NCI-H526 (cell line): ENCODE measurements at regions not wholly inside any gene's neighbourhood (a gene's known extent, or its start where the extent isn't known, plus 50 kb on each side); places are given as distances from the start of the nearest gene placed in this dataset.

Experiments used
- DNase-seq, 2 experiments: peaks; one replicate each; lab custom pipeline; 2025; lab: John Stamatoyannopoulos, UW

GRCh38 chr2:510839-511238, 166.4 kb downstream of the TMEM18 start:
- DNase-seq: no peak

DNA sequence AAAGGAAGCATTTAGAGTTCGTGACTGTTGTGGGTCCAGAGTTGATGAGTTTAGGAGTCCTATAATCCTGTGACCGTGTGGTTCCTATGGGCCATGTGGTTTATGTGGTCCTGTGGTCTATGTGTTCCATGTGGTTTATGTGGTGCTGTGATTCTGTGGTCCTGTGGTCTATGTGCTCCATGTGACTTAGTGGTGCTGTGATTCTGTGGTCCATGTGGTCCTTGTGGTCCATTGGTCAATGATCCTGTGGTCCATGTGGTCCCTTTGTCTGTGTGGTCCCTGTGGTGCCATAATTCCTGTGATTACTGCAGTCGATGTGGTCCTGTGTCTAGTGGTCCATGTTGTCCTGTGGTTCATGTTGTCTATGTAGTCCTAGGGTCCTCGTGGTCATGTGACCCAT, 167.3 kb downstream of the TMEM18 start:
- no peak for DNase-seq

GRCh38 chr2:508121-508520, 169.1 kb downstream of the TMEM18 start:
- no peak for DNase-seq

DNA sequence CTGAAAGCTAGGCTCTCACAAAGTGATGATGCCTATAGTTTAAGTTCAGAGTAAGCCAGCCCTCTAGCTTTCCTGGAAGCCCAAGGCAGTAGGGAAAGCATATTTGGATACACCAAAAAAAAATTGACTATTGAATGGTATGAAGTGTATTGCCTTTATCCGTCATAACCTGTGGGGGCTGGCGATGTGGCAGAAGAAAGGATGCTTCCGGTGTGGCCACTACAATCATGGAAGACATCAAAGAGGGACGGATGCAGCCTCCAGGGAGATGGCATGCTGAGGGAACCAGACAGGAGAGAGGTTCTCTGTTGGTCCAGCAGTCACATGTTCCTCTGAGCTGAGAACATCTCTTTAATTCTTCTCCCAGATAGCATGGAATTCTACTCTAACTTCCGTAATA, 170.3 kb downstream of the TMEM18 start:
- DNase-seq: no peak

DNA sequence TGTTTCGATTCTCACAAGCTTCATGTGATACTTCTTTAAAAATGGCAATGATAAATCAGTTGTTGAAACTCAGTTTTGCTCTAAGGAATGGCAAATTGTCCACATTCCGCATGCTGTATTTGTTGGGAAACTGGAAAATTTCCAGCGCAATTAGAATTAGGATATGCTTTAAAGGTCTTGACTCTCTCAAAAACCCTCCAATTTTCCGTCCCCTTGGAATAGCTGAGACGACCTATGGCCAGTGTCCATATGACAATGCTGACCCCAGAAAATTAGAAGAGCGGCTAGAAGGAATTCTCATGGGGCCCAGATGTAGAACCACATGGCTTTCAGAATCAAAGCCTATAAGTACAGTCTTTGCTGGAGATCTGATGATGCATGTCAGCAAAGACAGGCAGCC, 170.8 kb downstream of the TMEM18 start:
- no peak for DNase-seq

DNA sequence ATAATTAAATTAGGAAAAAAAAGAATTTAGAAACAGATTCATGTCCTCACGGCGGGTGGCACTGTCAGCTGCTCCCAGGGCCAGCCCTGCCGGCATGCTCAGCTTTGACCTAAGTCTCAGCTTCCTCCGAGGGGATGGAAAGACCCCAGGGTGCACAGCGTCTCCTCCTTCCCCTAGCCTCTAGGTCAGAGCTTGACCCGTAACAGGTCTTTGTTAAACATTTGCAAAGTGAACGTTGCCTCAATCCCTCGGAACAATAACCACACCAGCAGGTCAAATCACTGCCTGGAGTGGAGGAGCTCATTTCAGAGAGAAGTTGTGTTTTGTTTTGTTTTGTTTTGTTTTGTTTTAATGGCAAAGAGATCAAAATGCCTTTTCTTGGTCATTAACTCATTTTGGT, 171.3 kb downstream of the TMEM18 start:
- DNase-seq: no peak

DNA sequence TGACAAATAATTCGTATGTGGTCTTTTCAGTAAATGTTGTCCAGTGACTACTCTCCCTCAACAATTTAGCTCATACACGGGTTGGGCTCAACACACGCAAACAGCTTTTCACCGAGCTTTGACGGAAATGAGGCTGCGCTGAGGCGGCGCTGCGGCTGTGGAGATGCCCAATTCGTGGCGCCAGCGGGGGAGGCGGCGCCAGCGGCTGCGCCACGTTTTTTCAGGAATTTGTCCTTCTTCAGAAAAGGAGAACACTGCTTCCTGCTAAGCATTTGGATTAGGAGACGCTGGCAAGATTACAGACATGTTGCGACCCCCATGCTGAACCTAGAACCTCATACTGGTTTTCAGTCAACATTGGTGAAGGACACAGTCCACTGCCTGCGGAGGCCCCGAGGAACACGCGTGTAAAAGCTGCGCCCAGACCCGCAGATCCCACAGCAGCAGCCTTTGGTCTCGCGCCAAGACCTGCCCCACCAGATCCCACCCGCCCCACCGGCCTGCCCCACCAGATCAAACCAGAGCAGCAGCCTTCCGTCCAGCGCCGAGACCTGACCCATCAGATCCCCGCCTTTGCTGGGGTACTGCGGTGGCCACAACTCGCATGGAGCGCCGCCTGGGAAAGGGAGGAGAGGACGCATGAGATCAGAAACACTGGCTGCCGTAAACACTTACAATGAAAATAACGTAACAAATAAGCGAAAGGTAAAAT, 173.8 kb downstream of the TMEM18 start:
- no peak for DNase-seq

GRCh38 chr2:502831-503230, 174.4 kb downstream of the TMEM18 start:
- DNase-seq: no peak

DNA sequence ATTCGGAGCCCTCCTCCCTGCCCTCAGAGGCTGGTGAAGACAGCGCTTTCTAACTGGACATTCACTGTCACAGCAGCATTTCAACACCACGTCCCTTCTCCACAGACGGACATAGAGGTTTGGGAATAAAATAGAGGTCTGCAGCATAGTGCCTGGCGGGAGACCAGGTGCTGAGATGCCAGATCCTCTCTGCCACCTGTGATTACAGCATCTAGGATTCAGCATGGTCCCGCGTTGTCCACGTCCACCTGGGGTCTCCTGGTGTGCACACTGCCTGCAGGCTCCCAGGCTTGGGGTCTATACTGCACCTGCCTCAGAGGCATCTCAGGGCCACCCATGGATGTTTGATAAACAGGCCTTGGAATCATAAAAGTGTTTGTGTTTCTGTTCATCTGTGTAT, 175.5 kb downstream of the TMEM18 start:
- DNase-seq: no peak

GRCh38 chr2:501130-501529, 176.1 kb downstream of the TMEM18 start:
- peak in 1 of 2 experiments; percentile 37 for DNase-seq

DNA sequence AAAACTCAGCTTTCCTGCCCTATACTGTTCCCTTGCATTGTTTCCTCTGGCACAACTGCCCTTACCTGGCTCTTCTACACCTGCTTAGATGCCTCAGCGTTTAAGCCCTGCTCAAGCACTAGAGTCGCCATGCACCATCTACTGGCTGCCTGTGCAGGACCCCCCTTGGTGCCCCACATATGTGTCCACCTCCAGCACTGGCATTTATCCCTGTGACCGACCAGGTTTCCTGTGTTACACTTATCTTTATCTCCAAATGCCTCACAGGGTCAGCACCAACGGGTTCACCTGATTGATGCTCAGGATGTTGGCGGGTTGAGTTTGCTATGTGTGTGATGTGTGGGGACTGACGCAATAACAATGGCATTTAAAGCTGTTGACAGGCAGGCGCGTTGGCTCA, 177.5 kb downstream of the TMEM18 start:
- no peak for DNase-seq

GRCh38 chr2:498493-499178, 178.6 kb downstream of the TMEM18 start:
- no peak for DNase-seq

DNA sequence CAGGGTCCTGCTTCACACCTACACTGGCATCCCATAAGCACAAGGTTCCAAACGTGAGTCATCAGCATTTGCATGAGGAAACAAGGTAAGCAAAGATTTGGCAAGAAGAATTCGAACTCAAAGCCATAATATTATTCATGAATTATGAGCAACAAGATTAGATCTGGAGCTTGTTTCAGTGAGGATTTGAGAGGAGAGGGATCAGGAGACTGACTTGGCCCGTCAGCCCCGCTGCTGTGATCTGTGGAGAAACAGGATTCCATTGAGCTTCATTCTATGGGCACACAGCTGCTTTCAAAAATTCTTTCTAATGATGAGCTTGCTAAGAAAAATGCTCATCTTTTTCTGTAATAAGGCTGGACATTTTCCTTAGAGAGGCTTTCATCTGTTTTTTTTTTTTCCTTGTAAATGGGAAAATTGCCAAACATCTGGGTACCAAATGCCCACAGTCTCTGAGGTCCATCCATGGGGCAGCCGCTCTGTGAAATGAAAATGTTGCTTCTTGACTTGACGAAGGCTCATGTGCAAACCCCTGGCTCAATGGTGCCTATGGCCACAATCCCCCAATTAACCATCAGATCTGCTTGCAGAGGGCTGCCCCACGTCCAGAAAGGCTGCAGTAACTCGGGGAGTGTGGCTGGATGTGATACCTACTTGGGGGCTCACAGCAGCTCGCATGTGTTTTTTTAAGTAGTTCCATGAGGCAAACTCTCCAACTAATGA, 179.3 kb downstream of the TMEM18 start:
- DNase-seq: no peak

DNA sequence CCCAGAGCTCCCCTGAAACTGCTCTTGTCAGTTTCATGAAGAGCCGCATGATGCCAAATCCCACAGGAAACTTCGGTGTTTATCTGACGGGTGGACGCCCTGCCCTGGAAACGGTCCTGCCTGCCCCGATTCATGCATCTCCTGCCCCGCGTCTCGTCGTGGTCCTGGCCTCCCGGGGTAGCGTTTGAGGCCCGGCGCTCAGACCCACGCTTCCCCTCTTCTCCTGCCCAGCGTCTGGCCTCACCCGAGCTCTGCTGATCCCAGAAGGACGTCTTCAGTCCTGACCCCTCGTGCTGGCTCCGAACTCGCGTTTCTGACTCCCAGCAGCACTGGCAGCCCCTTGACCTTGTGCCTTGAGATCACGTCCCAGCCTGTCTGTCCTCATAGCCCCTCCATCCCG, 180.5 kb downstream of the TMEM18 start:
- DNase-seq: no peak

DNA sequence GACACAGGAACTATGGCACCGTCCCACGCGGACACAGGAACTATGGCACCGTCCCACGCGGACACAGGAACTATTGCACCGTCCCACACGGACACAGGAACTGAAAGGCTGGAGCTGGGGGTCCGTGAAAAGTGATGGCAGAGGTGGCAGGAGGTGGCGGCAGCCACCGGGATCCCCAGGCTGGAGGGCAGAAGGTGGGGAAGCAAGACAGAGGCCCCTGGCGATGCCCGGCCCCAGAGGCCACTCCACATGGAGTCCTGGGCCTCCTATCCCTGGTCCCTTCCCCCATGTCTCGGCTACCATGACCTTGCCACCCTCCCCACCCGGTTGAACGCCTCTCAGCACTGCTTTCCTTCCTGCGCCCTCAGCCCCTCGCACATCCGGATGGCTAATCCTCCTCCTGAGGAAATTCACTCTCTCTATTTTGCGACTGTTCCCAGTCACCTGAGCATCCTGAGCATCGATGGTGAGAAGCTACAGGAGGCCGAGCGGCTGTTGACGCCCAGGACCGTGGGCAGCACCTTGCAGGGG, 181.4 kb downstream of the TMEM18 start:
- no peak for DNase-seq

DNA sequence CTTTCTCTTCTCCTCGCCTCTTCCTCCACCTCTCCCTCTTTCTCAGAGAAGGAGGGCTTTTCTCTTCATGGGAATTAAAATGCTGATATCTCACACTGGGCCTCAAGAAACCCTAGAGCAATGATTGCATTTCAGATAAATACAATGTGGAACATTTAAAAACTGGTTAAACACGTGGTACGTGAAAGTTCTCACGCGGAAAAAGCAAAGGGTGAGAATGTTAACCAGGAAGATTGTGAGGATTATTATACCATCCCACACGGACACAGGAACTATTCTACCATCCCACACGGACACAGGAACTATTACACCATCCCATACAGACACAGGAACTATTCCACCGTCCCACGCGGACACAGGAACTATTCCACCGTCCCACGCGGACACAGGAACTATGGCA, 182.4 kb downstream of the TMEM18 start:
- DNase-seq: no peak

DNA sequence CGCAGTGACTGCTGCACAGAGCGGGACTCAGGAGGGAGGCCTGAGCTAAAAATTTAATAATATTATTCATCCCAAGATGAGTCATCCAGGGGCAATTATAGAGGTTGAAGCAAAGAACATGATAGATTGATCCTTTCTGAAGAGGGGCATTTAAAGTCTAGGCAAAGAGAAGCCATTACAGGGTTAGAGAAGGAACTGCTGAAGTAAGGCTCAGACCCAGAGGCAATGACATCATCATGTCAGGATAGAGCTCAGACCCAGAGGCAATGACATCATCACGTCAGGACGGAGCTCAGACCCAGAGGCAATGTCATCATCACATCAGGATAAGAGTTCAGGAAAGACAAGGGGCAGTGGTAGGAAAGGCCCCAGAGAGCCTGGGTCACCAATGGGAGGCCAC, 184.0 kb downstream of the TMEM18 start:
- DNase-seq: no peak

DNA sequence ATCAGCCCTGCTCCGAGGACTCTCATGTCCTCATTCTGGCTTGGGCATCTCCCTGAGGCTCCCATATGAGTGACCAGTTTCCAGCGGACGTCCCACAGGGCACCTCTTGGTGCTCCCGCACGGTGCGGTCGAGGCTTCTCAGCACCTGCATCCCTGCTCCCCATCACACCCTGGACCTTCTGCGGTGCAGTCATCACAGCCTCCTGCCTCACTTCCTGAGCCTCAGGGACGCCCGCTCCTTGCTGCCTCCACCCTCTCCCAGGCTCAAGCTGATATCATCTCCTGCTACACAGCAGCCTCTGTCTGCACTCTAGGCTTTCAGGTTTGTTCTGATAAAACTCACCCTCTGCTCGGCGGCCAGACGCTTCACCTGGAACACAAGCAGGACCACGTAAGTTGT, 185.0 kb downstream of the TMEM18 start:
- no peak for DNase-seq

GRCh38 chr2:489838-490237, 187.4 kb downstream of the TMEM18 start:
- no peak for DNase-seq

GRCh38 chr2:489084-489483, 188.1 kb downstream of the TMEM18 start:
- DNase-seq: no peak

DNA sequence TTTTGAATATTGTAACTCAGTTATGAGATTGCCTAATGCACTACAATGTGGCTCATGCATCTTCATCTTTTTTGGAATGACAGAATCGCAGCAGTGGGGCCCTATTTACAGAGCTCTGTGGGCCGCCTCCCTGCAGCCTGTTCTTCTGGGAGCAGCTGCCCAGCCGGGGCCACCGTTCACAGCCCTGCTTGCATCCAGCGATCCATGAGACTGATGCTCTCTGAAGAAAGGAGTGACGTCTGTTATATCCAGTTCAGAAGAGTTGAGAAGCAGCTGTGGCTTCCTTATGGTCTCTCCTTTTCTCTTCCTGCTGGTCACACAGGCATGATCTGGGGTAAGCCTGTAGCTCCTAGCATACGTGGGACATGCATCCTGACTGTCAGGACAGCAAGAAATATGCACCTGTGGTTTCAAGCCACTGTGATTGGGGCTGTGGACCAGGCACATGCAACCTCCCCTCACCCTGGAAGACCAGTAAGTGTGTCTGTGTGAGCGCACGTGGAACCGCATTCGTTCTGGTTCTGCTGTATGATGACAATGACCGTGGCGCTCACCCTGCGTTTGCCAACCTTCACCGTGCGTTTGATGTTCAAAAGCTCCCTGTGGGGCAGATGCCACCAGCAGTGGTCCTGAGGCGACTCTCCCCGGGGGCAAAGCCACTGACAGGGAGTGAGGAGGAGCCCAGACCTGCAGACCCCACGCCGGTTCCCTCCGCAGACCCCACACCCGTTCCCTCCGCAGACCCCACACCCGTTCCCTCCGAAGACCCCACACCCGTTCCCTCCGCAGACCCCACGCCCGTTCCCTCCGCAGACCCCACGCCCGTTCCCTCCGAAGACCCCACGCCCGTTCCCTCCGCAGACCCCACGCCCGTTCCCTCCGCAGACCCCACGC, 189.8 kb downstream of the TMEM18 start:
- no peak for DNase-seq

GRCh38 chr2:486371-486770, 190.8 kb downstream of the TMEM18 start:
- DNase-seq: no peak
